ENCODE measurements at regions not wholly inside any gene's neighbourhood (a gene's known extent, or its start where the extent isn't known, plus 50 kb on each side); places are given as distances from the start of the nearest gene placed in this dataset.

DNA sequence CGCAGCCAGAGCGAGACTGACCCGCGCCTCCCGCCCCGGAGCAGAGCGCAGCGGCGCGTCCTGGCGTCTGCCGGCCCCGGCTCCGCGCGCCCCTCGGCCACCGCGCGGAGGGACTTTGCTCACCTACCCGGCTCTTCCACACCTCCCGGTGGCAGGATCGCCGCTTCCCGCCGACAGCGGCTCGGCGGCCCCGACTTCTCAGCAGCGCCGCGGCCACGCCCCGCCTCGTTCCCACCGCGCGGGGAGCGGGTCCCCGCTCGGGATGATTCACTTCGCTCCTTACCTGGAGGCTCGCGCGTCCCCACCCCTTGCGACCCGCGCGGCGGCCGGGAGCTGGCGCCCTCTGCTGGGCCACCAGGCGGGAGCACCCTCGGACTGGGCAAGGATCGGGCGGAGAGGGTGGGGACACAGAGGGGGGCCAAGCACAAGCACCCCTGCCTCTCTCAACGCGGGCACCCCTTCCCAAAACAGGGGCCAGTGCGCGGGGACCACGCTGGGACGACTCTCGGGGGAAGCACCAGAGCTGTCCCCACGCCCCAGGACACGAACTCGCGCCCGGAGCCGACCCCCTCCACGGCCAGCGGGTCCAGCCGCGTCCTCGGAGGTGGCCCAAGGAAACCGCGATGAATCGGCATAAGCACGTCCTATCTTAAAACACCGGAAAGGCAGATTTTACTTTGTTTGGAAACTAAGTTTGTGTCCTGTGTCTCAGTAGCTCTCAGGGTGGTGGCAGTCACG lies 101.0 kb upstream of the SVIL start:
- Histone ChIP-seq H3K4me3 (replicated peaks in 1 of 3; ENCODE audit: low read depth in 2 of 3, low read length in 3 of 3) (peak overlapping the region; percentile 74 to 91 (median 78)), H2AFZ (ENCODE audit: insufficient read depth, low read depth, low read length, poor library complexity, severe bottlenecking) (peak overlapping the region; percentile 86), H3K36me3 (replicated peaks in 1 of 2; ENCODE audit: control insufficient read depth in 1 of 2, insufficient read depth in 2 of 2, low read length in 2 of 2) (peaks cover 0 to 4% of the 10 kb centered on the region in 2 donors), H3K9me3 (replicated peaks in 1 of 2; ENCODE audit: control insufficient read depth in 1 of 2, insufficient read depth in 1 of 2, low read length in 2 of 2) (no peaks in the 10 kb centered on the region), H3K27me3 (ENCODE audit: control insufficient read depth in 2 of 2, insufficient read depth in 2 of 2, low read length in 2 of 2) (peaks cover 0 to 9% of the 10 kb centered on the region in 2 donors), H4K20me1 (ENCODE audit: insufficient read depth, low read length) (peaks cover 19% of the 10 kb centered on the region), H3K27ac (ENCODE audit: low read depth in 1 of 2, low read length in 2 of 2) (peak overlapping the region; percentile 89 to 93), H3K4me1 (ENCODE audit: control insufficient read depth in 1 of 2, insufficient read depth in 2 of 2, low read length in 2 of 2) (peaks cover 29 to 43% of the 10 kb centered on the region in 2 donors), H3K9ac (ENCODE audit: insufficient read depth, low read length, poor library complexity, severe bottlenecking) (peak overlapping the region; percentile 97), H3K4me2 (replicated peaks; ENCODE audit: extremely low read depth, low read length, poor library complexity, severe bottlenecking) (peak overlapping the region; percentile 96), H3K79me2 (ENCODE audit: insufficient read depth, low read length) (peaks cover 51% of the 10 kb centered on the region)
- Mint-ChIP-seq H3K9me3 (no peaks in the 10 kb centered on the region), H3K27me3 (ENCODE audit: low read depth in 3 of 3) (peaks cover 5 to 16% (median 11%) of the 10 kb centered on the region in 3 donors), H3K4me3 (peak overlapping the region; percentile 87 to 90), H3K4me1 (peaks cover 45% of the 10 kb centered on the region), H3K27ac (peak overlapping the region; percentile 80 to 93 (median 90)), H3K36me3 (peaks cover 3 to 5% of the 10 kb centered on the region in 2 donors)
- WGBS (ENCODE audit: insufficient coverage): under 1% methylated on average over 72 of the region's 81 CpGs
- intact Hi-C loops (cut with micrococcal nuclease): loop anchor here (1.0 to 10.0 kb wide), 6 partner anchors 51 to 181 kb away; partner anchors contain the start of gene SVIL (in 1 of the 2)
- peak; percentile 74 to 85 (median 84) for DNase-seq
- TF ChIP-seq, protein P1, sequence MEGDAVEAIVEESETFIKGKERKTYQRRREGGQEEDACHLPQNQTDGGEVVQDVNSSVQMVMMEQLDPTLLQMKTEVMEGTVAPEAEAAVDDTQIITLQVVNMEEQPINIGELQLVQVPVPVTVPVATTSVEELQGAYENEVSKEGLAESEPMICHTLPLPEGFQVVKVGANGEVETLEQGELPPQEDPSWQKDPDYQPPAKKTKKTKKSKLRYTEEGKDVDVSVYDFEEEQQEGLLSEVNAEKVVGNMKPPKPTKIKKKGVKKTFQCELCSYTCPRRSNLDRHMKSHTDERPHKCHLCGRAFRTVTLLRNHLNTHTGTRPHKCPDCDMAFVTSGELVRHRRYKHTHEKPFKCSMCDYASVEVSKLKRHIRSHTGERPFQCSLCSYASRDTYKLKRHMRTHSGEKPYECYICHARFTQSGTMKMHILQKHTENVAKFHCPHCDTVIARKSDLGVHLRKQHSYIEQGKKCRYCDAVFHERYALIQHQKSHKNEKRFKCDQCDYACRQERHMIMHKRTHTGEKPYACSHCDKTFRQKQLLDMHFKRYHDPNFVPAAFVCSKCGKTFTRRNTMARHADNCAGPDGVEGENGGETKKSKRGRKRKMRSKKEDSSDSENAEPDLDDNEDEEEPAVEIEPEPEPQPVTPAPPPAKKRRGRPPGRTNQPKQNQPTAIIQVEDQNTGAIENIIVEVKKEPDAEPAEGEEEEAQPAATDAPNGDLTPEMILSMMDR (IDR thresholded peaks at IDR 0.05): peak; percentile 96

DNA sequence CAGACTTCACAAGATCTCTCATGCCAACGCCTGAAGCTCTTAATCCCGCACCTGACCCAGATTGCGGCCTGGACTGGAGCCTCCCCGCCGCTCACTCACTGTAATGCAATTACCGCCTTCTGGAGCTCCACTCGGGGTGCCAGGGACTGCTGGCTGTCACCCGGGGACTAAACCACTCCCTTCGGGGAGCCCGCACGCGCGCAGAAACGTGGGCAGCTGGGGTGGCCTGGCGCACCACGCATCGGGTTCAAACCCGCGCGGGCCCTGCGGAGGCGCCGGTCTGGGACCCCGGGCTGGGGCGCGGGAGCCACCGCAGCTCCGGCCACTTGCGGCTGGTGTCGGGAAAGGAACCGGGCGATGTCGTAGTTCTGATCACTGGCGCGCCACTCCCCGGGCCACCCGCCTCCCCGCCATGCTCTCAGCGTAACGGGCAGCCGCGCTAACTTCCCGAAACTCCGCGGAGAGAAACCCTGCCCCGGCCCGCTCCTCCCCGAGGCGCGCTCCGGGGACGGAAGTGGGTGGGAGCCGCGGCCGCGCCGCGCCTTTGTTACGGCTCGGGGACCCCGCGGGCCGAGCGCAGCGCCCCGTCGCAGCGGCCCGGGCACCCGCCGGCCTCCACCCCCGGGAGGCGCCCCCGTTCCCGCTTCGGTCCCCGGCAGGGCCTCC lies 100.3 kb upstream of the SVIL start:
- DNase-seq: peak; percentile 75 to 81 (median 77)
- peaks cover 58% of the 10 kb centered on the region for H3K79me2 ChIP-seq (ENCODE audit: insufficient read depth, low read length)
- peaks cover 26% of the 10 kb centered on the region for H4K20me1 ChIP-seq (ENCODE audit: insufficient read depth, low read length)
- peaks cover 0 to 9% of the 10 kb centered on the region in 2 donors for H3K27me3 ChIP-seq (ENCODE audit: control insufficient read depth in 2 of 2, insufficient read depth in 2 of 2, low read length in 2 of 2)
- H3K9me3 ChIP-seq (replicated peaks in 1 of 2; ENCODE audit: control insufficient read depth in 1 of 2, insufficient read depth in 1 of 2, low read length in 2 of 2): no peaks in the 10 kb centered on the region
- H3K27ac Mint-ChIP-seq: peak overlapping the region; percentile 95 to 98 (median 96)
- intact Hi-C loops (cut with micrococcal nuclease): loop anchor here (1.0 to 10.0 kb wide), 7 partner anchors 50 to 180 kb away; partner anchors contain the start of gene SVIL (in 1 of the 2)
- peaks cover 29 to 50% of the 10 kb centered on the region in 2 donors for H3K4me1 ChIP-seq (ENCODE audit: control insufficient read depth in 1 of 2, insufficient read depth in 2 of 2, low read length in 2 of 2)
- H3K4me1 Mint-ChIP-seq: peaks cover 48% of the 10 kb centered on the region
- under 1% methylated on average over 77 of the region's 77 CpGs for WGBS (ENCODE audit: insufficient coverage)
- H3K36me3 ChIP-seq (replicated peaks in 1 of 2; ENCODE audit: control insufficient read depth in 1 of 2, insufficient read depth in 2 of 2, low read length in 2 of 2): peaks cover 3 to 8% of the 10 kb centered on the region in 2 donors
- peak overlapping the region; percentile 89 to 93 for H3K27ac ChIP-seq (ENCODE audit: low read depth in 1 of 2, low read length in 2 of 2)
- H3K4me3 ChIP-seq (replicated peaks in 1 of 3; ENCODE audit: low read depth in 2 of 3, low read length in 3 of 3): peak overlapping the region; percentile 74 to 91 (median 78)
- peak overlapping the region; percentile 93 to 96 for H3K4me3 Mint-ChIP-seq
- peaks cover 7 to 9% of the 10 kb centered on the region in 2 donors for H3K36me3 Mint-ChIP-seq
- peaks cover 5 to 16% (median 11%) of the 10 kb centered on the region in 3 donors for H3K27me3 Mint-ChIP-seq (ENCODE audit: low read depth in 3 of 3)
- H2AFZ ChIP-seq (ENCODE audit: insufficient read depth, low read depth, low read length, poor library complexity, severe bottlenecking): peak overlapping the region; percentile 86
- no peaks in the 10 kb centered on the region for H3K9me3 Mint-ChIP-seq
- TF ChIP-seq, protein P1 (IDR thresholded peaks at IDR 0.05): no peak
- peak overlapping the region; percentile 97 for H3K9ac ChIP-seq (ENCODE audit: insufficient read depth, low read length, poor library complexity, severe bottlenecking)
- H3K4me2 ChIP-seq (replicated peaks; ENCODE audit: extremely low read depth, low read length, poor library complexity, severe bottlenecking): peak overlapping the region; percentile 96

Data from CD14-positive monocyte (primary cell).